Lower leg skin (tissue), 4 donors: ENCODE measurements at regions not wholly inside any gene's neighbourhood (a gene's known extent, or its start where the extent isn't known, plus 50 kb on each side); places are given as distances from the start of the nearest gene placed in this dataset.

Experiments used
- DNase-seq, 2 donors: peaks; one replicate each; pipeline ENCODE4 v3.0.0-alpha.2; 2019; ENCODE audit warnings: low spot score in 2 of 2
- H3K4me3 ChIP-seq: fragments of 200-600 bp; sonication (generic); 2 replicates; pipeline ENCODE4 v1.5.1; 2017; ENCODE audit warnings: mild to moderate bottlenecking, low read depth; ENCODE audit not compliant: poor library complexity, severe bottlenecking
- CTCF ChIP-seq, 3 donors: fragments of 450-650 bp; IDR thresholded peaks; one replicate each; pipeline ENCODE4 v1.5.1; 2016; ENCODE audit warnings: antibody characterized with exemption in 3 of 3, mild to moderate bottlenecking in 3 of 3, moderate library complexity in 2 of 3
- POLR2A ChIP-seq, 2 donors: fragments of 450-650 bp; IDR thresholded peaks; one replicate each; pipeline ENCODE4 v1.6.1; 2016 to 2017; ENCODE audit warnings: antibody characterized with exemption in 2 of 2, mild to moderate bottlenecking in 1 of 2, moderate library complexity in 1 of 2
- WGBS, 2 donors: methylation state at CpG; one replicate each; pipeline ENCODE4 v1.1.5; 2018; 5-methylcytosine and 5-hydroxymethylcytosine counted together
- intact Hi-C: fragments of 100-400 bp; cut with DNase I; formaldehyde crosslinking; loops from one replicate; pipeline ENCODE4 v1.15.0; 2023; ENCODE audit warnings: low total_unique reads

GRCh38 chr7:156195276-156195675 is 383.0 kb upstream of the SHH start:
- TF ChIP-seq CTCF (IDR thresholded peaks at IDR 0.05) (no peak), POLR2A (IDR thresholded peaks at IDR 0.05) (no peak)
- no peak overlapping the region for H3K4me3 ChIP-seq
- WGBS, 2 donors, result 44 to 46% methylated on average over 4 of the region's 4 CpGs
- intact Hi-C loops, result loop anchor here (1.0 kb wide), 1 partner anchor 24 kb away; no protein-coding TSS in a partner anchor
- no peak for DNase-seq

DNA sequence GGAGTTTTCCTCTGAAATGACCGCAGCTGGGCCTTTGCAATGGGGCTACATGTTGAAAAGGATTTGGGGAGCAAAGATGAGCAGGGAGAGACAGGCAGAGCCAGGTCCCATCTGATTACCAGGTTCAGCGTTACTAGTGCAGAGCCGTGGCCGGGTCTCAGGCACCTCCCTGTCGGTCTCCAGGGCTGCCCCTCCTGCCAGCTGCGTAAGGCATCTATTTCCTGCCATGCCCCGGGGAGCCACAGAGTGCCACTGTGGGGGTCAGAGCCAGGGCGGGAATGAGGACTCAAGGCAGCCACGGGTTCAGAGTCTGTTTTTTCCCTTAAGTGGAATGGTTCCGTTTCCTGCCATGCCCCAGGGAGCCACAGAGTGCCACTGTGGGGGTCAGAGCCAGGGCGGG is 382.6 kb upstream of the SHH start:
- H3K4me3 ChIP-seq, result no peak overlapping the region
- intact Hi-C loops, result loop anchor here (1.0 kb wide), 1 partner anchor 24 kb away; no protein-coding TSS in a partner anchor
- WGBS, 2 donors, result 55 to 59% methylated on average over 11 of the region's 11 CpGs
- DNase-seq, result peak in 1 of 2 donors; percentile 71
- TF ChIP-seq POLR2A (IDR thresholded peaks at IDR 0.05) (no peak), CTCF (IDR thresholded peaks at IDR 0.05) (no peak)

- intact Hi-C loops, result no loop called here
- no peak for DNase-seq
- TF ChIP-seq CTCF (IDR thresholded peaks at IDR 0.05), result no peak
- no peak for TF ChIP-seq POLR2A (IDR thresholded peaks at IDR 0.05)
- 72 to 77% methylated on average over 4 of the region's 4 CpGs for WGBS, 2 donors
- H3K4me3 ChIP-seq, result no peak overlapping the region
These were observed 380.7 kb upstream of the SHH start for GRCh38 chr7:156192921-156193320.

DNA sequence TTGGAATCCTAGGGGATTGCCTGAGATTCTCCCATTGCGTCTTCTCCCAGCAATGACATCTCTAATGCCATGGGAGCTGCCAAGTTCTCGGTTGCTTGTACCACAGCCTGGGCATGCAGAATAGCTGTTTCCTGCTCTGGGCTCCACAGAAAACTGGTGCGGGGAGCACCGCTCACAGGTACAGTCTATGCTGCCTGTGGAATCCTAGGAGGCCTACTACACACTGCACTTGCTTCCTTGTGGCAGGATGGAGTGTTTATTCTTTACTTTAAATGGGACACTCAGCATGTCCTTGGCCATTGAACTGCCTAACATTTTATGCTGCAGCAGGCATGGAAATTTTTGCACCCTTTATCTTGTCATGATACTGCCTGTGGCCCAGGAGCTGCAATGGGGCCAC is 378.8 kb upstream of the SHH start:
- TF ChIP-seq POLR2A (IDR thresholded peaks at IDR 0.05) (no peak), CTCF (IDR thresholded peaks at IDR 0.05) (no peak)
- intact Hi-C loops, result no loop called here
- peak in 1 of 2 donors; percentile 31 for DNase-seq
- 84 to 86% methylated on average over 2 to 4 of the region's 4 CpGs for WGBS, 2 donors
- no peak overlapping the region for H3K4me3 ChIP-seq

DNA sequence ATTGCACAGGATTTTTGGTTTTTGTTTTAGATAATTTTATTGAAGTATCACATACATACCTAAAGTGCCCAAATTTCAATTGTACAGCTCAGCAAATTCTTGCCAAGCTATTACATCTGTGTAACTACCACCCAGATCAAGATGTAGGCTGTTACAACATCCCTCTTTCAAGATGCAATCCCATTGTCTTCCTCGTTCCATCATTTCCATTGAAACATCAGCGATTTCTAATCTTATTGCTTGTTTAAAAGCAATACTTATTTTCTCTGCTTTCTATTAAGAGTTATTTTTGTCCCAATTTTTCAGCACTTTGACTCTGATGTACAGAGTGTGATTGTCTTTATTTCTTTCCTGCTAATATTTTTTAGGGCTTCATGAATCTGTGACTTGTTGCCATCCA is 372.8 kb upstream of the SHH start:
- no peak overlapping the region for H3K4me3 ChIP-seq
- no peak for DNase-seq
- intact Hi-C loops, result no loop called here
- no peak for TF ChIP-seq POLR2A (IDR thresholded peaks at IDR 0.05)
- no peak for TF ChIP-seq CTCF (IDR thresholded peaks at IDR 0.05)
- WGBS, 2 donors, result 93 to 96% methylated on average over 2 of the region's 2 CpGs

DNA sequence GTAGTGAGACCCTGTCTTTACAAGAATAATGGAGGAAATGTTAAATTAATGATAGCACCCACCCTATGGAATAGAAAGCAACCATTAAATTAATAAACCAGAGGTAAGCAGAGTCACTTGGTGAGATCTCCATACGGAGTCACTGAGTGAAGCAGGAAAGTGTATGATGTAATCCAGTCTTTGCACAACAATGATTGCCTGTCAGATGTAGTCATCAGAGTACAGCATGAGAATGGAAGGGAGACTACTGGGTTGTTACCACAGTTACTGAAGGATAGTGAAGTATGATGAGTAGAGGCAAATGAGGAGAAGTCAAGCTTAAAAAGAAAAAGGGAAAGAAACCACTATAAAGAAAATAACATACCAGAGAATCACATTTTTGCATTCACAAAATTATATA is 371.9 kb upstream of the SHH start:
- no peak for DNase-seq
- no peak overlapping the region for H3K4me3 ChIP-seq
- TF ChIP-seq POLR2A (IDR thresholded peaks at IDR 0.05) (no peak), CTCF (IDR thresholded peaks at IDR 0.05) (no peak)
- intact Hi-C loops, result no loop called here
- WGBS, 2 donors, result 57 to 64% methylated on average over 1 of the region's 1 CpG
